ENCODE measurements at regions not wholly inside any gene's neighbourhood (a gene's known extent, or its start where the extent isn't known, plus 50 kb on each side); places are given as distances from the start of the nearest gene placed in this dataset.
"Not testable (repeated sequence)": the region's sequence is repeated elsewhere in the genome, so short reads cannot be mapped to it uniquely, and the experiment has no call there.

DNA sequence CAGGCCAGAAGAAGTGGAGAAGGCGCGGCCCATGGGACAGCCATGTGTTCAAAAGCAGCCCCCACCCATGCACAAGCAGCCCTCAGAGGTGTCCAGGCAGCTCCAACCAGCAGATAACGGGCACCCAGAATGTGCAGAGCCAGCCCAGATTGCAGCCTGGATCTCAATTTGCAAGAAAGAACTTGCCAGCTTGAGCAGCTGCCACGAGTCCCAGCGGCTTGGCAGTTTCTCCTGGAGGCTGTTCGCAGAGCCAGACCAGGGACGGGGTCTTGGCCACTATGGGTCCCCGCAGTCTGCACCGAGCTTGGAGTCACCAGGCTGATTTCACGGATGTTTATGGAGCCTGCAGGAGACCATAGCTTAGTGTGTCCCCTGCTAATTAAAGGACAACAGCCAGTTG, 61.4 kb upstream of the SULF2 start:
- TF ChIP-seq ZNF274 (IDR thresholded peaks at IDR 0.05; ENCODE audit: low read depth, low read length); YY1 (IDR thresholded peaks at IDR 0.05; ENCODE audit: insufficient read depth, insufficient read length); SUZ12 (IDR thresholded peaks at IDR 0.05; ENCODE audit: extremely low read depth, insufficient read depth, insufficient read length): not testable (repeated sequence)
